B cell (primary cell): ENCODE measurements at regions not wholly inside any gene's neighbourhood (a gene's known extent, or its start where the extent isn't known, plus 50 kb on each side); places are given as distances from the start of the nearest gene placed in this dataset.

ENCODE experiments used
- ATAC-seq: fragments of 200-7000 bp; cut with Tn5 transposase; one replicate; pipeline ENCODE4 v1.10.0; 2021; ENCODE audit warnings: low read depth, mild to moderate bottlenecking, moderate number of reproducible peaks, moderate library complexity
- CTCF ChIA-PET: fragments of 350-600 bp; sonication (Branson Sonifier 250); formaldehyde crosslinking; loops from one replicate; lab custom pipeline; 2021; ENCODE audit warnings: antibody characterized with exemption, inconsistent platforms; lab: Charles Lee
- POLR2A ChIA-PET: fragments of 350-600 bp; sonication (Branson Sonifier 250); formaldehyde crosslinking; loops from one replicate; lab custom pipeline; 2021; ENCODE audit warnings: antibody characterized with exemption; lab: Charles Lee
- DNase-seq: peaks from one replicate; pipeline ENCODE4 v3.0.0; 2013
- H2AFZ ChIP-seq: 2 replicates; pipeline ENCODE4 v1.6.1; 2012; ENCODE audit warnings: mild to moderate bottlenecking, low read depth, low read length; ENCODE audit not compliant: insufficient read depth, poor library complexity, severe bottlenecking
- H3K27ac ChIP-seq, 2 donors: 1 replicate in 1 of 2; 2 replicates in 1 of 2; pipeline ENCODE4 v1.5.1; 2012 to 2013; ENCODE audit warnings: low read length in 2 of 2, mild to moderate bottlenecking in 2 of 2, moderate library complexity in 1 of 2
- H3K27me3 ChIP-seq, 4 experiments: fragments of 200-600 bp in 1 of 4; sonication (generic) in 1 of 4; replicated peaks in 1 of 4; 1 replicate in 2 of 4; 2 replicates in 2 of 4; pipeline versions ENCODE4 v1.6.1 to v1.7.0; 2013 to 2016; ENCODE audit warnings: low read length in 3 of 4, mild to moderate bottlenecking in 2 of 4, mixed read lengths in 1 of 4, moderate library complexity in 1 of 4; ENCODE audit not compliant: insufficient read depth in 4 of 4, control insufficient read depth in 3 of 4; ENCODE audit errors: control extremely low read depth in 1 of 4
- H3K36me3 ChIP-seq, 2 experiments: replicated peaks in 1 of 2; 1 replicate in 1 of 2; 2 replicates in 1 of 2; pipeline versions ENCODE4 v1.6.1 to v1.7.1; 2013; ENCODE audit warnings: low read length in 1 of 2; ENCODE audit not compliant: insufficient read depth in 2 of 2, control insufficient read depth in 1 of 2; ENCODE audit errors: control extremely low read depth in 1 of 2, extremely low read depth in 1 of 2
- H3K4me1 ChIP-seq, 2 donors: fragments of 200-600 bp in 1 of 2; sonication (generic) in 1 of 2; 1 replicate in 1 of 2; 2 replicates in 1 of 2; pipeline versions ENCODE4 v1.5.1 to v1.6.1; 2013 to 2017; ENCODE audit warnings: low read length in 2 of 2; ENCODE audit not compliant: control insufficient read depth in 2 of 2, insufficient read depth in 2 of 2
- H3K4me2 ChIP-seq: replicated peaks from 2 replicates; pipeline ENCODE3; 2012; ENCODE audit warnings: mild to moderate bottlenecking, low read depth, low read length; ENCODE audit not compliant: poor library complexity, severe bottlenecking
- H3K4me3 ChIP-seq, 5 experiments: fragments of 200-600 bp in 1 of 5; sonication (generic) in 1 of 5; 1 replicate in 3 of 5; 2 replicates in 2 of 5; pipeline versions ENCODE4 v1.5.1 to v1.7.0; 2011 to 2016; ENCODE audit warnings: low read length in 4 of 5, mild to moderate bottlenecking in 4 of 5, low read depth in 2 of 5, control low read depth in 1 of 5, moderate library complexity in 1 of 5; ENCODE audit not compliant: insufficient read depth in 1 of 5; ENCODE audit errors: control extremely low read depth in 1 of 5, extremely low read depth in 1 of 5
- H3K79me2 ChIP-seq: fragments of 200-600 bp; sonication (generic); one replicate; pipeline ENCODE4 v1.6.0; 2016; ENCODE audit warnings: low read length; ENCODE audit not compliant: control insufficient read depth, insufficient read depth
- H3K9ac ChIP-seq: fragments of 200-600 bp; sonication (generic); 2 replicates; pipeline ENCODE4 v1.6.1; 2017; ENCODE audit warnings: mild to moderate bottlenecking, low read length, moderate library complexity
- H3K9me3 ChIP-seq, 3 donors: one replicate each; pipeline versions ENCODE4 v1.6.1 to v1.7.1; 2013; ENCODE audit warnings: low read length in 2 of 3; ENCODE audit not compliant: control insufficient read depth in 2 of 3, insufficient read depth in 1 of 3; ENCODE audit errors: control extremely low read depth in 1 of 3
- H4K20me1 ChIP-seq: 2 replicates; pipeline ENCODE4 v1.6.0; 2012; ENCODE audit warnings: mild to moderate bottlenecking, low read length; ENCODE audit not compliant: insufficient read depth, control insufficient read depth, poor library complexity, severe bottlenecking
- H3K27ac Mint-ChIP-seq: one replicate; pipeline ENCODE4 v1.8.0; 2021; ENCODE audit warnings: mixed read lengths
- H3K27me3 Mint-ChIP-seq: one replicate; pipeline ENCODE4 v1.8.0; 2021; ENCODE audit warnings: mixed read lengths
- H3K4me1 Mint-ChIP-seq: one replicate; pipeline ENCODE4 v1.8.0; 2021; ENCODE audit warnings: mixed read lengths
- H3K4me3 Mint-ChIP-seq: one replicate; pipeline ENCODE4 v1.8.0; 2021; ENCODE audit warnings: mixed read lengths
- H3K9me3 Mint-ChIP-seq: one replicate; pipeline ENCODE4 v1.8.0; 2022; ENCODE audit warnings: mixed read lengths; ENCODE audit not compliant: insufficient read depth
- CTCF ChIP-seq: fragments of 200-600 bp; IDR thresholded peaks from one replicate; pipeline ENCODE4 v1.8.0; 2022; ENCODE audit warnings: antibody characterized with exemption, mild to moderate bottlenecking
- EZH2 ChIP-seq: IDR thresholded peaks from 2 replicates; pipeline ENCODE4 v1.6.1; 2012; ENCODE audit warnings: borderline replicate concordance, low read depth, mild to moderate bottlenecking, moderate library complexity, low read length; ENCODE audit not compliant: insufficient read depth, poor library complexity, severe bottlenecking
- WGBS: methylation state at CpG from one replicate; pipeline ENCODE4 v1.1.5; 2013; ENCODE audit warnings: missing lambda C conversion rate; ENCODE audit not compliant: insufficient coverage; 5-methylcytosine and 5-hydroxymethylcytosine counted together
- intact Hi-C: fragments of 100-400 bp; cut with micrococcal nuclease; formaldehyde crosslinking; loops from one replicate; pipeline ENCODE4 v1.10.0; 2022

GRCh38 chr18:22613058-22613690, 195.5 kb upstream of the CTAGE1 start:
- no peaks in the 10 kb centered on the region for H3K36me3 ChIP-seq
- CTCF ChIA-PET: no interaction called here
- no peak overlapping the region for H3K4me2 ChIP-seq
- no peak for DNase-seq
- POLR2A ChIA-PET: no interaction called here
- 94% methylated on average over 15 of the region's 18 CpGs for WGBS
- Mint-ChIP-seq H3K27me3 (peaks cover 3% of the 10 kb centered on the region), H3K4me3 (no peak overlapping the region), H3K4me1 (no peaks in the 10 kb centered on the region), H3K27ac (no peak overlapping the region), H3K9me3 (no peaks in the 10 kb centered on the region)
- no peak for ATAC-seq
- H3K79me2 ChIP-seq: no peaks in the 10 kb centered on the region
- H3K27me3 ChIP-seq: no peaks in the 10 kb centered on the region
- no peaks in the 10 kb centered on the region for H3K9me3 ChIP-seq
- H2AFZ ChIP-seq: no peak overlapping the region
- no peak overlapping the region for H3K4me3 ChIP-seq
- no peaks in the 10 kb centered on the region for H4K20me1 ChIP-seq
- no peak overlapping the region for H3K9ac ChIP-seq
- intact Hi-C loops: no loop called here
- no peak overlapping the region for H3K27ac ChIP-seq
- TF ChIP-seq CTCF (no peak), EZH2 (no peak)
- no peaks in the 10 kb centered on the region for H3K4me1 ChIP-seq

- Histone ChIP-seq H3K9me3 (no peaks in the 10 kb centered on the region), H3K4me1 (no peaks in the 10 kb centered on the region), H3K4me2 (no peak overlapping the region), H3K27me3 (no peaks in the 10 kb centered on the region), H3K27ac (no peak overlapping the region), H3K79me2 (no peaks in the 10 kb centered on the region), H3K4me3 (no peak overlapping the region), H3K36me3 (no peaks in the 10 kb centered on the region), H4K20me1 (no peaks in the 10 kb centered on the region), H2AFZ (no peak overlapping the region), H3K9ac (no peak overlapping the region)
- Mint-ChIP-seq H3K4me3 (no peak overlapping the region), H3K4me1 (no peaks in the 10 kb centered on the region), H3K27me3 (peaks cover 3% of the 10 kb centered on the region), H3K9me3 (no peaks in the 10 kb centered on the region), H3K27ac (no peak overlapping the region)
- ATAC-seq (no peak), DNase-seq (no peak)
- TF ChIP-seq EZH2 (no peak), CTCF (no peak)
- intact Hi-C loops: no loop called here
- ChIA-PET CTCF (no interaction called here), POLR2A (no interaction called here)
- WGBS: no CpG with 5 or more reads among the region's 3 CpGs
These were observed 196.1 kb upstream of the CTAGE1 start for GRCh38 chr18:22613788-22614187.
